Stimulated activated CD8-positive, alpha-beta memory T cell treated with anti-CD3 and anti-CD28 coated beads, Interleukin-7, amount 100 ng/mL, for 48 hours (primary cell): ENCODE measurements at regions not wholly inside any gene's neighbourhood (a gene's known extent, or its start where the extent isn't known, plus 50 kb on each side); places are given as distances from the start of the nearest gene placed in this dataset.
"Not testable (repeated sequence)": the region's sequence is repeated elsewhere in the genome, so short reads cannot be mapped to it uniquely, and the experiment has no call there.

Experiments used
- DNase-seq, 2 donors: peaks; one replicate each; pipeline ENCODE4 v3.0.0-alpha.2; 2020; ENCODE audit warnings: low read depth in 1 of 2; ENCODE audit errors: extremely low read depth in 1 of 2

DNA sequence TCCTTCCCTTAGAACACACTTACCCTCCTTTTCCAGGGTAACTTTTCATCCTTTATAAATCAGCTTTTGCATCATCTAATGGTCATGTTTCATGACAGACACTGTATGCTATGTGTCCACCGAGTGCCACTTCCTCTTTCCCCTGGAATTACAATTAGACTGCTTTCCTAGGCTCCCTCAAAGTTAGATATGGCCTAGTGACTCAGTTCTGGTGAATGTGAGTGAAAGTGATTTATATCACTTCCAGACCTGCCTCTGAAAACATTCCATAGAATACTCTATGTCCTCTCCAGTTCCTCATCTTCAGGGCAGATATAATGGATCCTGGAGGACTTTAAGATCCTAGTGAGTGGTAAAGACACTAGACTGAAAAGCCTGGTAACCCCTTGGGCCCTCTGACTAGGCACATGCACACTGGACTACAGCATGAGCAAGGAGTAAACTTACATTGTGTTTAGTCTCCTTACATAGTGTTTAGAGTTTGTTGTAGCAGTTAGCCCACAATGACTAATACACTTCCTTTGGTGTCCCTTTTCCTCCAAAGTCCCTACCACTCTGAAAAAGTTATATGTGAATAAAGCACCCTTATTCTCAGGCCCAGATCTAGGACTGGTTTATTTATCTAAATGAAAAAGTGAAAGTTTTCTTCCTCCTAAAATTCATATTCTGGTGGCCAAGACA is 59.3 kb downstream of the GPR88 start:
- DNase-seq, result no peak

DNA sequence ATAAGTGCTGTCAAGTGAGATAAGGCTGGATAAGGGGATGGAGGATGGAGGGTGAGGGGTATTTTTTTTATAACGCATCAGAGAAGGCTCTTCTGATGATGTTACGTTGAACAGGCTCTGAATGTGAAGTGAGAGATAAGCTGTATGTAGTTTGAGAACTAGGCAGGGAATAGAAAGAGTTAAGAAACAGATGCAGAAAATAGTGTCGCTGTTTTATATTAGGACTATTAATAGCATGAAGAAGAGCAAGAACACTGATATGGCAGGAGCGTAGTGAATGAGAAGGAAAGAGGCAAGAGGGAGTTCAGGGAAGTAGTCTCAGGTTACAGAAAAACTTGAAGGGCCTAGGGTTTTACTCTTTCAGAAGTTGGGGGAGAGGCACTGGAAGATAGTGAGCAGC is 59.8 kb downstream of the GPR88 start:
- no peak for DNase-seq

- not testable (repeated sequence) for DNase-seq
Measured at GRCh38 chr1:100600377-100600776, 62.4 kb downstream of the GPR88 start.

DNA sequence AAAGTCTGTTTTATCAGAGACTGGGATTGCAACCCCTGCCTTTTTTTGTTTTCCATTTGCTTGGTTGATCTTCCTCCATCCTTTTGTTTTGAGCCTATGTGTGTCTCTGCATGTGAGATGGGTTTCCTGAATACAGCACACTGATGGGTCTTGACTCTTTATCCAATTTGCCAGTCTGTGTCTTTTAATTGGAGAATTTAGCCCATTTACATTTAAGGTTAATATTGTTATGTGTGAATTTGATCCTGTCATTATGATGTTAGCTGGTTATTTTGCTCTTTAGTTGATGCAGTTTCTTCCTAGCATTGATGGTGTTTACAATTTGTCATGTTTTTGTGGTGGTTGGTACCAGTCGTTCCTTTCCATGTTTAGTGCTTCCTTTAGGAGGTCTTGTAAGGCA is 64.1 kb downstream of the GPR88 start:
- not testable (repeated sequence) for DNase-seq

DNA sequence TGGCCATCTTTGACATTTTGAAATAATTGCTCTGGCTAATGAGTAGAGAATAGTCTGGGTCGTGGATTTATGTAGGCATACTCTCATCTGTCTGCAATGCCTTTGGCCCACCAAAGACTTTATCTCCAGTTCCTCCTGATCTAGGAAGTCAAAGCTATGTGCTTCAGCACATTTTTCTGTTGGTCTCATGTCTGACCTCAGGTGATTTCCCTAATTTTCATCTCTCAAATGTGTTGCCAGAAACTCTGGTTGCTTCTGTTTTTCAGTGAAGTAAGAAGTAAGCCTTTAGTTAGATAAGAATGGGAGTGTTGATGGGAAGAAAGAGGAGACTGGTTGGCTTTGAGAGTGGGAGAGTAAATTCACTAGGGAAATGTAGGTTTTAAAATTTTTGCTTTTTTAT is 66.4 kb downstream of the GPR88 start:
- DNase-seq, result no peak

- no peak for DNase-seq
Measured at GRCh38 chr1:100606438-100606837, 68.5 kb downstream of the GPR88 start.

GRCh38 chr1:100607628-100608240 is 69.8 kb downstream of the GPR88 start:
- no peak for DNase-seq

DNA sequence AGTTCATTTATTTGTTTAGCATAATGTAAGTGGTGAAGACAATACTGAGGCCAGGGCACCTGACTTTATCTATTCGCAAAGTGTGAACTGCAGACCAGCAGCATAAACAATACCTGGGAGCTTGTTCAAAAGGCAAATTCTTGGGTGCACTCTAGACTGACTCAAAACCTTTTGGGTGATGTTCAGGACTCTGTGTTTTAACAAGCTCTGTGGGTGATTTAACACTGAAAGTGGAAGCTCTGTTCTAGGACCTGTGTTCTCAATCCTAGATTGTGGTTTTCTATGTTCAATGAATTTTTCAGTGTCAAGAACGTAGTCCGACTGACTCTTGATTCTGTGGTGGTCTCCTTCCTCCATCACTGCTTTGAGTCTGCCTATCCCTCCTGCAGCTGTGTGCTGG is 71.9 kb downstream of the GPR88 start:
- no peak for DNase-seq

- DNase-seq, result no peak
Measured at GRCh38 chr1:100611086-100611485, 73.1 kb downstream of the GPR88 start.

- no peak for DNase-seq
Measured at GRCh38 chr1:100612540-100612939, 74.6 kb downstream of the GPR88 start.

GRCh38 chr1:100613817-100614559 is 76.0 kb downstream of the GPR88 start:
- DNase-seq, result no peak

DNA sequence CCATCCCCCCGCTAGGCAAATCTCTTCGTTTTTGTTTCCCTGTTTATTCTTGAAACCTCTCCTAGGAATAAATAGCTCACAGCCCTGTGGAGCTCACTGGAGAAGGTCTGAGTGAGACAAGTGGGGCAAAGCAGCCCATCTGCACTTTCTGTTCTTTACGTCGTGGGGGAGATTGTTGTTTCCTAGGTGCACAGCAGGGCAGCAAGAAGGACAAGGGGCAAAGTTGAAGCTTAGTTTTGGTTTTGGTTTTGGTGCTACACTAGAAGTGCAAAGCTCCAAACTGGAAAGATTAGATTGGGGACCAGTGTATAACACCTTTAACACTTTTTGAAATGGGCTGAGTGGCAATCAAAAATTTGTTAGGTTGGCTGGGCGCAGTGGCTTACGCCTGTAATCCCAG is 76.6 kb downstream of the GPR88 start:
- DNase-seq, result no peak

- no peak for DNase-seq
Measured at GRCh38 chr1:100615686-100616085, 77.7 kb downstream of the GPR88 start.

DNA sequence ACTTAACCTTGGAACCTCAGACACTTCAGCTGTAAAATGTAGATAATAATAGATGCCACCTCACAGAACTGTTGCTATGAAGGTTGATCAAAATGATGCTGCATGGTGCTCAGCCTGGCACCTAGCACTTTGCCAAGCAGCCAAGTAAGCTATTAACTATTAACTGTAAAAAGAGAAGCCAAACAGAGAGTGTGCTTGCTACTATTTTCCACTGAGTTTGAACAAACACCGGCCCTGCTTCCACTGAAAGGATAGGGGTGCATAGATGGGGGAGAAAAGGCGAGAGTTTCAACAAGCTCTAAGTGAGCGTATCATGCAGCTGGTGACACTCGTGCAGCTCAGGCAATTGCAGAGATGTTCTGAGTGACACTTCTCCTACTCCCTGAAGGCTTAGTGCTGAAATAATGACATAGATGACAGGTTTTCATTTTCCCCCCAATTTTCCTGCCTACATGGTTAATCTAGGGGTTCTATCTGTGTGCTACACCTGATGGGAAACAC is 78.2 kb downstream of the GPR88 start:
- DNase-seq, result no peak

DNA sequence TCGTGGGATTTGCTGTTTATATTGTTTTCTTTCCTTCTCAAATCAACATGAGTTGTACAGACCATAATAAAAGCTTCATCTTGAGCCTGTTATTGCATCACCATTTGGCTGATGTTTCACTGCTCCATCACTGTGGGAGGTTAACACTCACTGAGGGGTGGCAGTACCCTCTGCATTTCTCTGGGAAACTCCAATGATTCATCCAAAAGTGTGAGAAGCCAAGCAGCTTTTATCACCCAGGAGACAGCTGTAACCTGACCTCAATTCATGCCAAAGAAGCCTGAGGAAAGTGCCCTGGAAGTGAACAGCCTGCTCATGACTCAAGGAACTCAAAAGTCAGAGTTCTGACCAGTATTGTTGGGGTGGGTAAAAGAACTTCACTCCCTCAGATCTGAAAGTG is 84.1 kb downstream of the GPR88 start:
- DNase-seq, result peak; percentile 2 to 4

DNA sequence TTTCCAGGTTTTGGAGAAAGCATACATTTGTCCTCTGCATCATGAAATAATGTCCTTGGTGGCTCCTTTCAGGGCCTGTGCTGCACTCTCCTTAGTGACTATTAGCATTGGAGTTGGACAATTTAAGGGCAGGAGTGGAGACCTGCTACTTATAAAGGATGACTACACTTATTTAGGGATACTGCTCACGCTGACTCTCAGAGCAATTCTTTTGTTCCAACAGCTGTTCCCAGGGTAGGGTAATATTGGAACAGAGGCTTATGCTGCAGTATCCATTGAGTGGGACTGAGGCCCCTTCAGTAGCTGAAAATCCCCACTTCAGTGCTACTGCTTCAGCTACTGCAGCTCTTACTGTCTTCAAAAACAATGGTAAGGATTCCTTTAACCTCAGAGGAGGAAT is 84.6 kb downstream of the GPR88 start:
- no peak for DNase-seq

DNA sequence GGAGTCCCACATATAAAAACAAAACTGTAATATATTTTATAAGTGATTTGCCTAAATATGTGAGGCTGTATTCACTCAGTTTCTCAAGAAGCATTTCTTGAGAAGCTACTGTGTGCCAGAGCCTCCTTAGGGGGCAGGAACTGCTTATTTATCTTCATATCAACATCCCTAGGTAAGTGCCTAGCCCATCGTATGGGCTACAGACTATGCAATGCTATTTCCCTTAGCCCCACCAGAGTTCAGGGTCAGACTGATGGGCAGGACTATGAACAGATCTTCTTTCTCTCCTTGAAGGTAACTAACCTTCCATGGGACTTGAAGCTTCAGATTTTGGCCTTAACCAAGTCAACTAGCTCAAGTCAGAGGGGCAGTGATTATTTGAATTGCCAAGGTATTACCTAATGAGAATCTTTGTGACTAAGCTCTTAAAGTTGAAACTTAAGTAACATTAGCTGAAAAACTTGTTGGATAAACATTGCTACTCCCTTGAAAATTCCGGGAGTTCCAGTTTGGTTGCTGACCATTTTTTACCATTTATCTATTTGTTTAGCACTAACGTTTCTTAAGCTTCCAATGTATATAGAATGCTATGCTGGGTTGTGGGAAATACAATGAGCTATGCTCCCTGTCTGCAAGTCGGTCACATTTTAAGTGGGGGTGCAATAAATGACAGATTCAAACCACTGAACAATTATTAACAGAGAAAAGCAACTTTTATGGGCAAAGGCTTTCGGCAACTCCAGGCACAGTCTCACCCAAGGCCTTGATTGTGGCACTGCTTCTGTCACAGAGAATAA is 85.2 kb downstream of the GPR88 start:
- DNase-seq, result no peak

DNA sequence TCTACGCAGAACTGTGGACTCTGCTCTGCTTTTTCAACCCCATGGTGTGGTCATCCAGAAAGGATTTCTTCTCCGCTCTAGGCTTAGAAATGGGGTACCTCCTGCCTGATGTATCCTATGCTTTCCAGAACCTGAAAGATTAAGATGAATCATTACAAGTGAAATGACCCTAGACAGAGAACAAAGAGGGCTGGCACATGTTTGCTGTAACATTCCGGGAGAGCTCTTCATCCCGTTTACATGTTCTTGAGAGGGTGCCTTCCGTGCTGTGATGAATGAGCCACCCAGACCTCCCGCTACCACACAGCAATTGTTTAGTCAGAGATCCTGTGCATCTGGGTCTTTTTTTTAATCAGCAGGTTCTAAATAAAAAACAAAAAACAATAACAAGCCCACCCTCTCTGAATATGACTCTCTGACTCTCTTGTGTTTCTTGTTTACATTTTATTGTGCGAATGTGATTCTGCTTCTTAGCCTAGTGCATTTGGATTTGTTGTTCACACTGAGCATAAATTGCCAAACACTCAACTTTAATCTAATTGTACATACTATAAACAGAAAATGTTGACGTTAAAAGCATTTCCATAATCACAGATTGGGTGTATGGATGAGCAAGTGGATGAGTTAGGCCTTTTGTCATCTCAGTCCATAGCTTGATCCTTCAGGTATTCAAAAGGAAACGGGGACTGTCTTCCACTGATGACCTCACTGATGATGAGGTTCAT is 87.1 kb downstream of the GPR88 start:
- DNase-seq, result no peak

DNA sequence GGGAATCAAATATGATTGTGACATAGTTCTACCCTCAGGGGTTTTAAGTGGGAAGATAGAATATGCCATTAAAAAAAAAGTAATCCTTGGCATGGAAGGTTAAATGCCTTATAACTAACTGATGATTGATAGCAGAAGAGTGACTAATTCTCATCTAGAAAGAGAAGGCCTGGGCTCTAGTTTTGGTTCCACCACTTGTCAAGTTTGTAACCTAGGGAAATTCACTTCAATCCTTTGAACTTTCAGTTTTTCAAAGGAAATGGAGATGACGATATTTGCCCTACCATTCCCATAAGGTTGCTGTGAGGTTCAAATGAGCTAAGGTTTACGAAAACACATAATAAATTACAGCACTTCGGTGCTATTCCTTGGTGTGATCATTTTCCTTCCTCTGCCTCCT is 88.5 kb downstream of the GPR88 start:
- no peak for DNase-seq

GRCh38 chr1:100627054-100627716 is 89.2 kb downstream of the GPR88 start:
- DNase-seq, result no peak
